Fibroblast of lung (primary cell): ENCODE measurements at regions not wholly inside any gene's neighbourhood (a gene's known extent, or its start where the extent isn't known, plus 50 kb on each side); places are given as distances from the start of the nearest gene placed in this dataset.

Experiments
- DNase-seq, 2 donors: peaks; one replicate each; pipeline versions ENCODE4 v3.0.0 to v3.0.0-alpha.2; 2010; ENCODE audit warnings: low read depth in 2 of 2
- H2AFZ ChIP-seq: 2 replicates; pipeline ENCODE4 v1.5.1; 2012; ENCODE audit warnings: low read length, control low read depth, inconsistent platforms
- H3K27ac ChIP-seq: 2 replicates; pipeline ENCODE4 v1.5.1; 2011; ENCODE audit warnings: low read length, control low read depth; ENCODE audit not compliant: insufficient read depth
- H3K27me3 ChIP-seq: 2 replicates; pipeline ENCODE4 v1.5.1; 2011; ENCODE audit warnings: mild to moderate bottlenecking, low read length; ENCODE audit not compliant: control insufficient read depth, insufficient read depth
- H3K36me3 ChIP-seq: 2 replicates; pipeline ENCODE4 v1.5.1; 2011; ENCODE audit warnings: low read length; ENCODE audit not compliant: control insufficient read depth, insufficient read depth
- H3K4me1 ChIP-seq: 2 replicates; pipeline ENCODE4 v1.5.1; 2011; ENCODE audit warnings: low read length; ENCODE audit not compliant: control insufficient read depth, insufficient read depth; ENCODE audit errors: extremely low read depth
- H3K4me2 ChIP-seq: 2 replicates; pipeline ENCODE4 v1.5.1; 2011; ENCODE audit warnings: low read length, control low read depth; ENCODE audit not compliant: insufficient read depth; ENCODE audit errors: extremely low read depth
- H3K4me3 ChIP-seq, 4 experiments: fragments of 200-600 bp in 1 of 4; sonication (generic) in 1 of 4; replicated peaks in 1 of 4; 2 replicates each; pipeline ENCODE4 v1.5.1; 2011 to 2016; ENCODE audit warnings: low read length in 4 of 4, low read depth in 3 of 4, mild to moderate bottlenecking in 3 of 4, control low read depth in 2 of 4, inconsistent platforms in 1 of 4, mixed read lengths in 1 of 4; ENCODE audit not compliant: insufficient read depth in 1 of 4; ENCODE audit errors: control extremely low read depth in 1 of 4
- H3K79me2 ChIP-seq: 2 replicates; pipeline ENCODE4 v1.5.1; 2012; ENCODE audit warnings: mild to moderate bottlenecking, low read length, inconsistent platforms; ENCODE audit not compliant: control insufficient read depth, insufficient read depth
- H3K9ac ChIP-seq: 2 replicates; pipeline ENCODE4 v1.5.1; 2011; ENCODE audit warnings: mild to moderate bottlenecking, low read length, control low read depth; ENCODE audit not compliant: insufficient read depth
- H3K9me3 ChIP-seq: 2 replicates; pipeline ENCODE4 v1.5.1; 2012; ENCODE audit warnings: low read depth, low read length; ENCODE audit not compliant: control insufficient read depth, insufficient read depth
- H4K20me1 ChIP-seq: 2 replicates; pipeline ENCODE4 v1.5.1; 2011; ENCODE audit warnings: low read length; ENCODE audit not compliant: control insufficient read depth, insufficient read depth; ENCODE audit errors: extremely low read depth
- EZH2 ChIP-seq: IDR thresholded peaks from 2 replicates; pipeline ENCODE4 v1.5.1; 2012; ENCODE audit warnings: low read length, control low read depth, mild to moderate bottlenecking; ENCODE audit errors: missing control alignments
- TF ChIP-seq, protein P1 (sequence below), 2 donors: IDR thresholded peaks in 1 of 2; conservative IDR thresholded peaks in 1 of 2; 1 replicate in 1 of 2; 2 replicates in 1 of 2; pipeline ENCODE4 v1.5.1; 2011 to 2012; ENCODE audit warnings: low read length in 2 of 2, control low read depth in 1 of 2, inconsistent platforms in 1 of 2, low read depth in 1 of 2, mild to moderate bottlenecking in 1 of 2

DNA sequence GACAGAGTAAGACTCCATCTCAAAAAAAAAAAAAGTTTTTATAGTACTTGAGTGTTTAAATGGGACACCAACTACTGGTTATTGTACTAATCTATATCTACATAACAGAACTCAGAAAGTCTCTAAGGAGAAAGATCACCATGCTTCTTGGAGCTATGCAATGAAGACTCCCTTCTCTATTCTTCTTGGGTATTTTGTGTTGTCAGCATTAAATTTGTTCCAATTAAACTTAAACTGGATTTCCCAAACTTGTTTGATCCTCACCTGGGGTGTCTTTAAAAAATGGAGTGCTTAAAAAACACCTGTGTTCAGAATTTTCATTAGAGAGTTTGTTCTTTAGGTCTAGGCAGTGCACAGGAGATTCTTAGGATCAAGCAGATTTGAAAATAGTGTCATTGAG is 536.0 kb downstream of the GATA3 start:
- TF ChIP-seq EZH2 = no peak
- TF ChIP-seq, protein P1, sequence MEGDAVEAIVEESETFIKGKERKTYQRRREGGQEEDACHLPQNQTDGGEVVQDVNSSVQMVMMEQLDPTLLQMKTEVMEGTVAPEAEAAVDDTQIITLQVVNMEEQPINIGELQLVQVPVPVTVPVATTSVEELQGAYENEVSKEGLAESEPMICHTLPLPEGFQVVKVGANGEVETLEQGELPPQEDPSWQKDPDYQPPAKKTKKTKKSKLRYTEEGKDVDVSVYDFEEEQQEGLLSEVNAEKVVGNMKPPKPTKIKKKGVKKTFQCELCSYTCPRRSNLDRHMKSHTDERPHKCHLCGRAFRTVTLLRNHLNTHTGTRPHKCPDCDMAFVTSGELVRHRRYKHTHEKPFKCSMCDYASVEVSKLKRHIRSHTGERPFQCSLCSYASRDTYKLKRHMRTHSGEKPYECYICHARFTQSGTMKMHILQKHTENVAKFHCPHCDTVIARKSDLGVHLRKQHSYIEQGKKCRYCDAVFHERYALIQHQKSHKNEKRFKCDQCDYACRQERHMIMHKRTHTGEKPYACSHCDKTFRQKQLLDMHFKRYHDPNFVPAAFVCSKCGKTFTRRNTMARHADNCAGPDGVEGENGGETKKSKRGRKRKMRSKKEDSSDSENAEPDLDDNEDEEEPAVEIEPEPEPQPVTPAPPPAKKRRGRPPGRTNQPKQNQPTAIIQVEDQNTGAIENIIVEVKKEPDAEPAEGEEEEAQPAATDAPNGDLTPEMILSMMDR (conservative IDR thresholded peaks at IDR 0.05 in 1 of 2, IDR thresholded peaks at IDR 0.05 in 1 of 2; ENCODE audit: low read depth in 1 of 2, low read length in 2 of 2) = no peak

DNA sequence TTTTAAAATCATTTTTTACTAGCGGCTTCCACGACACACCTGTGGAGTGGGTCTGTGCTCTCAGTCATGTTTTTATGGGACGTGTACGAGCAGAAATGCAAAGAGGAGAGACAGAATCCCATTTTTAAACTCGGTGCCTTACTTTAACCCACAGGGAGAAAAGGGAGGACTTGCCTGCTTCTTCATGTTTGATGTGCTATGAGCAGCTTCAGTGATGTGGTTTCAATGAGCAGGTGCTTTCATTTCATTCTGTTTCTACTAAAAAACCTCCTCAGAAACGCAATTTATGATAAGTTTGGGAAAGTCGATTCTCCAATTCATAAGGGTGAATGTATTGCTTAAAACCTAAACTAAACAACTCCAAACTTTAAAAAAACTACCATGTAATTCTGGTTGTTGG is 537.2 kb downstream of the GATA3 start:
- DNase-seq = no peak
- Histone ChIP-seq H3K4me3 (no peak overlapping the region), H3K4me2 (no peak overlapping the region), H3K27ac (no peak overlapping the region), H3K9ac (no peak overlapping the region), H3K4me1 (no peaks in the 10 kb centered on the region), H3K27me3 (no peaks in the 10 kb centered on the region), H3K36me3 (no peaks in the 10 kb centered on the region), H3K79me2 (no peaks in the 10 kb centered on the region), H3K9me3 (no peaks in the 10 kb centered on the region), H2AFZ (no peak overlapping the region), H4K20me1 (no peaks in the 10 kb centered on the region)
- TF ChIP-seq, protein P1 (conservative IDR thresholded peaks at IDR 0.05 in 1 of 2, IDR thresholded peaks at IDR 0.05 in 1 of 2; ENCODE audit: low read depth in 1 of 2, low read length in 2 of 2) = no peak
- no peak for TF ChIP-seq EZH2

More for the DNA sequence above, 536.0 kb downstream of the GATA3 start:
- Histone ChIP-seq H3K27ac (no peak overlapping the region), H3K4me2 (no peak overlapping the region), H3K4me3 (no peak overlapping the region), H3K9me3 (no peaks in the 10 kb centered on the region), H2AFZ (no peak overlapping the region), H3K79me2 (no peaks in the 10 kb centered on the region), H3K27me3 (no peaks in the 10 kb centered on the region), H3K9ac (no peak overlapping the region), H3K36me3 (no peaks in the 10 kb centered on the region), H4K20me1 (no peaks in the 10 kb centered on the region), H3K4me1 (no peaks in the 10 kb centered on the region)
- DNase-seq = no peak

DNA sequence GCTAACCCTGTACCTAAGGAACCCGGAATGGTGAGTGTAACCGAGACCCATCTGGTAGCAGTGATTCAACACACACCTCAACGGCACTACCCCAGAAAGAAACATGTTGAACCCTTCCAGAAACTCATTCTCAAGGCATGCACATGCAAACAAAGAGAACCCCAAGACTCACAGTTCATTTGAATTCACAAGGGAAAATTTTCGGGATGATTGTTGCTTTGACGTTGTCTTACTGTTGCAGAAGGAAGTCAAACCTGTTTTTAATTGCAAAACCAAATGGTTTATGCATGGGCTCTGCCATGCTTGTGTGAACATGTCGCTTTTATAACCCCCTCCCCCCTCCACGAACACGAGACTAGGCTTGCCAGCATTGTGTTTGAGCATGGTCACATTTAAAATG is 539.7 kb downstream of the GATA3 start:
- Histone ChIP-seq H3K79me2 (no peaks in the 10 kb centered on the region), H2AFZ (no peak overlapping the region), H3K4me2 (no peak overlapping the region), H3K4me1 (no peaks in the 10 kb centered on the region), H3K9me3 (no peaks in the 10 kb centered on the region), H3K4me3 (no peak overlapping the region), H4K20me1 (no peaks in the 10 kb centered on the region), H3K27ac (no peak overlapping the region), H3K36me3 (no peaks in the 10 kb centered on the region), H3K27me3 (no peaks in the 10 kb centered on the region), H3K9ac (no peak overlapping the region)
- DNase-seq = no peak
- no peak for TF ChIP-seq EZH2
- TF ChIP-seq, protein P1 (conservative IDR thresholded peaks at IDR 0.05 in 1 of 2, IDR thresholded peaks at IDR 0.05 in 1 of 2; ENCODE audit: low read depth in 1 of 2, low read length in 2 of 2) = no peak
